PC-3 (cell line): ENCODE measurements at regions not wholly inside any gene's neighbourhood (a gene's known extent, or its start where the extent isn't known, plus 50 kb on each side); places are given as distances from the start of the nearest gene placed in this dataset.

Source experiments
- EZH2 ChIP-seq: fragments of 300-600 bp; sonication (generic); IDR thresholded peaks from one replicate; pipeline ENCODE4 v1.6.1; 2017; ENCODE audit warnings: antibody characterized with exemption, mild to moderate bottlenecking, low read length; ENCODE audit not compliant: unreplicated experiment
- TF ChIP-seq, protein P1 (sequence below): fragments of 300-600 bp; sonication (generic); conservative IDR thresholded peaks from 2 replicates; pipeline ENCODE4 v1.5.1; 2017; ENCODE audit warnings: antibody characterized with exemption, low read depth, mild to moderate bottlenecking, low read length

DNA sequence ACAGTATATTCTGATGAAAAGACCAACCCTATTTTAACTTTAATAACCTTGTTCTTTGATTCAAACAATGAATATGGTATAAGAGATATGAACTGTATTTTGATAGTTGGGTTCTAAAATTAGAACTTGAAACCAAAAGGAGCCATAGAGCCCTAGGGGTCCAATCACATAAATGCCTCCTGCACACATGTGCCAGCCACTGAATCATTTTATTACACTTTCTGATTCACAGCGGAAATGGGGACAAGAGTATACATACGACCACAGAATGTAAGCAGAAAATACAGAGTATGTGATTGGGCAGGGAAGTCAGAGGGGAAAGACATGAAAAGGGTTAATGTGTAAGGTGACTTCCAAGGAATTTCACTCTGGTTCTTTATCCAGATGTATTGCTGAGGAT, 1000.2 kb downstream of the NR2F1-AS1 start:
- TF ChIP-seq, protein P1, sequence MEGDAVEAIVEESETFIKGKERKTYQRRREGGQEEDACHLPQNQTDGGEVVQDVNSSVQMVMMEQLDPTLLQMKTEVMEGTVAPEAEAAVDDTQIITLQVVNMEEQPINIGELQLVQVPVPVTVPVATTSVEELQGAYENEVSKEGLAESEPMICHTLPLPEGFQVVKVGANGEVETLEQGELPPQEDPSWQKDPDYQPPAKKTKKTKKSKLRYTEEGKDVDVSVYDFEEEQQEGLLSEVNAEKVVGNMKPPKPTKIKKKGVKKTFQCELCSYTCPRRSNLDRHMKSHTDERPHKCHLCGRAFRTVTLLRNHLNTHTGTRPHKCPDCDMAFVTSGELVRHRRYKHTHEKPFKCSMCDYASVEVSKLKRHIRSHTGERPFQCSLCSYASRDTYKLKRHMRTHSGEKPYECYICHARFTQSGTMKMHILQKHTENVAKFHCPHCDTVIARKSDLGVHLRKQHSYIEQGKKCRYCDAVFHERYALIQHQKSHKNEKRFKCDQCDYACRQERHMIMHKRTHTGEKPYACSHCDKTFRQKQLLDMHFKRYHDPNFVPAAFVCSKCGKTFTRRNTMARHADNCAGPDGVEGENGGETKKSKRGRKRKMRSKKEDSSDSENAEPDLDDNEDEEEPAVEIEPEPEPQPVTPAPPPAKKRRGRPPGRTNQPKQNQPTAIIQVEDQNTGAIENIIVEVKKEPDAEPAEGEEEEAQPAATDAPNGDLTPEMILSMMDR = no peak
- TF ChIP-seq EZH2 = no peak
